ENCODE measurements at regions not wholly inside any gene's neighbourhood (a gene's known extent, or its start where the extent isn't known, plus 50 kb on each side); places are given as distances from the start of the nearest gene placed in this dataset.

GRCh38 chr2:136713739-136714138 is 51.6 kb upstream of the THSD7B start:
- TF ChIP-seq CTCF (IDR thresholded peaks at IDR 0.05): no peak
- TF ChIP-seq POLR2A (IDR thresholded peaks at IDR 0.05): no peak
- no peak for TF ChIP-seq POLR2AphosphoS5 (IDR thresholded peaks at IDR 0.05)
